HG02981 (cell line): ENCODE measurements at regions not wholly inside any gene's neighbourhood (a gene's known extent, or its start where the extent isn't known, plus 50 kb on each side); places are given as distances from the start of the nearest gene placed in this dataset.
"Not testable (repeated sequence)": the region's sequence is repeated elsewhere in the genome, so short reads cannot be mapped to it uniquely, and the experiment has no call there.

Experiments used
- ATAC-seq: cut with Tn5 transposase; IDR thresholded peaks from one replicate; pipeline ENCODE4 v1.9.1; 2021; ENCODE audit warnings: mild to moderate bottlenecking, moderate library complexity; ENCODE audit not compliant: unreplicated experiment

GRCh38 chr4:133379681-133380438, 230.8 kb downstream of the PCDH10 start:
- no peak for ATAC-seq

DNA sequence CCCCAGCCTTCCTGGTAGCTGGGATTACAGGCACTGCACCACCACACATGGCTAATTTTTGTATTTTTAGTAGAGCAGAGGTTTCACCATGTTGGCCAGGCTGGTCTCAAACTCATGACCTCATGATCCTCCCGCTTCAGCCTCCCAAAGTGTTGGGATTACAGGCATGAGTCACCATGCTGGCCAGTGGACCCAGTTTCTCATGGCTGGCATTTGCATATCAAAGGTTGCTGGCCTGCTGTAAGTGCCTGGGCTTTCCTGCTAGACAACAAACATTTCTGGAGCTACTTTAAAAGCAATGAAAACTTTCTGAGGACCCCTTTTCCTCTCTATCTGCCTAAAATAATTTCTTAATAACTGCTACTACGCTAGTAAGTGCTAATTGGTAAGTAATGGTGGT, 228.2 kb downstream of the PCDH10 start:
- no peak for ATAC-seq

DNA sequence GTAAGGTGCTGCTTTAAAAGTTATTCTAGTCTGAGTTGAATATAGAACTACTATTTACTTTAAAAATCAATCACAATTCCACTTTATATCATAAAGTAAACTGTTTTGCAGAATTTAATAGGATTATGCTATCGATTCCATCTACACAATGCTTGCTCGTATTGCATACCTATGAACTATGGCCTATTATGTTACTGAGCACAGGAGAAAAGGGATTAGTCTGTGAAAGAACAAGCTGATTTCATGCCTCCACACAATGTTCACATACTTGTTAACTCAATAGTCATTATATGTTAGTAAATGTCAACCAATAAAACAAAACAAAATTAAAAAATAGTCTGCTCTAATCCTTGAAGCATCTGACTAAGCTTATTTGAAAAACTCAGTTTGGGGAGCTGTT, 223.6 kb downstream of the PCDH10 start:
- no peak for ATAC-seq

GRCh38 chr4:133355633-133356032, 206.5 kb downstream of the PCDH10 start:
- no peak for ATAC-seq

DNA sequence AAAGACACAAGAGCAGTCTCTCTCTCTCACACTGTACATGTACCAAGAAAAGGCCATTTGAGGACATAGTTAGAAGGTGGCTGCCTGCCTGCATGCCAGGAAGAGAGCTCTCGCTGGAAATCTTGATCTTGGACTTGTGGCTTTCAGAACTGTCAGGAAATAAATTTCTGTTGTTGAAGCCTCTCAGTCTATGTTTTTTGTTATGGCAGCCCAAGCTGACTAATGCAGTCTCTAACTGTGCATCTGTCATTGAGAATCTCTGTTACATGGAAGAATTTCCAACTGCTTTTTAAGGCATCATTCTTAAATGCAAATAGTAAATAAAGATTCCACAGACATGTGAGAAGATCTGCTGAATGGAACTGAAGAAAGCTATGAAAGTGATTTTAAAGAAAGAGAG, 198.3 kb downstream of the PCDH10 start:
- no peak for ATAC-seq

DNA sequence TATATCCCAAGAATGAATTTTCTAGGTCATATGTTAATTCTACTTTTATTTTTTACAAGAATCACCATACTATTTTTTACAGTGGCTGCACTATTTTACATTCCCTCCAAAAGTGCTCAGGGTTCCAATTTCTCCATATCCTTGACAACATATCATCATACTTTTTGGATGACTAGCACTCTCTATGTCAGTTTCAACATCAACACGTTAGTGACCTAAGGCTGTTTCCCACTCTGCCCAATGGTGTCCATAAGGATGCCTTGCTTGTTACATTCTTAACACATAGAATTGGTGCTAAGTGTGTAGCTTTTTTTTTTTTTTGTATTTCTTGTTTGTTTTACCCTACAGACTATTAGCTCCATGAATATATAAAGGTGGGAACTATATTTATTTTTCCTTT, 175.4 kb downstream of the PCDH10 start:
- no peak for ATAC-seq

DNA sequence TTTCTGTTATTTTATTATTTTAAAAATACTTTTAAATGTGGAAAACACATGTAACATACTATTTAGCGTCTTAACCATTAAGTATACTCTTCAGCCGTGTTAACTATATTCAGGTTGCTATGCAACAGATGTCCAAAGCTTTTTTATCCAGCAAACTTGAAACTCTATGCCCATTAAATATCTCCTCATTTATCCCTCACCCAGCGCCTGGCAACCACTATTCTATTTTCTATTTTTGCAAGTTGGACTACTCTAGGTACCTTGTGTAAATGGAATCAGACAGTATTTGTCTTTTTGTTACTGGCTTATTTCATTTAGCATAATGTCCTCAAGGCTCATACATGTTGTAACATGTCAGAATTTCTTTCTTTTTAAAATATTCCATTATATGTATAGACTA, 174.6 kb downstream of the PCDH10 start:
- no peak for ATAC-seq

- ATAC-seq, result peak; percentile 95
Measured at GRCh38 chr4:133320576-133321170, 171.6 kb downstream of the PCDH10 start.

DNA sequence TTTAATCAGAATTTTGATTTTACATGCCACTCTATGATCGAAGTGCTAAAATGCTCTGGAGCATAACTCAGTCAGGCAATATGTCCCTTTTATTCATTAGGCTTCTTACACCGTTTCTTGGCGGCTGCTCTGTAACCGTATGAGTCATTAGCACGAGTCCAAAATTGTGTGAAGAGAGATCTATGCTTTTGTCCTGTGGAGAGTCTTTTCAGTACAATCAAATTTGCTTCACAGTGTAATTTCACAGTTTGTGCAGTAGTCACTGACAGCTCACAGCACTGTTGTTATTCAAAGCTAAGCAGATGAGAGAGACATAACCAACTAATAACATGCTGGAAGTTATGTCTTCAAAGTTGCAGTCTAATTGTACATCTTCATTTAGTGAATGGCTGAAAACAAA, 167.8 kb downstream of the PCDH10 start:
- ATAC-seq, result no peak

DNA sequence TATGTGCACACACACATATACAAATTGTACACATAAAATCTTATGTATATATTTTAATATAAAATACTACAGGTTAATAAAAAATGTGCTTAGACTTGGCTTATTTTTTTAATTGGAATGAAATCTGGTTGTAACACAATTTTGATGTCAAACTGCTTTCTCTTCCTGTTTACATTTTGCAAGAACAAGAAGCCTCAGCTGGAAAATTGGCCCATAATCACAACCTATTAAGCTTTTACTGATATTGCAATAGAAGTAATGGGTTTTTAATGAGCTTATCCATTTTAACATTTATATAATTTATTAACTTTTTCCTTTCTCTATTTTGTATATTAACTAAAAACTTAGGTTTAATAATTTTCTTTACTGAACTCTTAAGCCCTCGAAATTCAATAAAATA, 165.9 kb downstream of the PCDH10 start:
- no peak for ATAC-seq

DNA sequence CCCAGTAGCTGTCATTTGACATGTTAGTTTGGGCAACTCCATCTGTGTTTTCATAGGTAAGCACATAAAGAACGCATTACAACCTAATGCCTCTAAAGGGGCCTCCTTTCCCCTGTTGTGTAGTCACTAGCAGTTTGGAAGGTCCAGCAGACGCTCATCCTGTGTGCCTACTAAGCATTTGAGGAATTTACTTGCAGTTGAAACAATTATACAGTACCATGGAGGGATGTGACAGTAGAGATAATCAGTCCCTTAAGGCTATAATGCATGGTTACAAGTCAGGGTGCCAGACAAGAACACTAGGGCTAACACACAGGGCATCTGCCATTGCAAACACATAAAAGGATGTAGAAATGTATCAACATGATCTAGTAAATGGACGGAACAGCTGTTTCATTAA, 138.3 kb downstream of the PCDH10 start:
- ATAC-seq, result no peak

DNA sequence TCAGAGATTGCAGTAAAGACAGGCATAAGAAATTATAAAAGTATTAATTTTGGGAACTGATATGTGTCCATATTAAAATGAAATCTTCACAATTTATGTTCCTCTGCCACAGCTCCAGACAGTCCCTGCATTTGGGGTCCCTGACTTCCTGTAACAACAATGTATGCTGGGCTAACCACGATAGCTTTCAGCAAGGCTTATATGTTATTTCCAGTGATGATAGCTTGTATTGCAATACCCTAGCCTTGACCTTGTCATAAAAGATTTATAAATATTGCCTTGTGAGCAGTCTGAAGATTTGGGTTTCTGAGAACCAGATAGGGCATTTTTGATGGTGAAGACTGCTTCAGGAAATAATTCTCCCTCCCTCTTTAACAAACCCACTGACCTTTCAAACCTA, 129.5 kb downstream of the PCDH10 start:
- no peak for ATAC-seq

DNA sequence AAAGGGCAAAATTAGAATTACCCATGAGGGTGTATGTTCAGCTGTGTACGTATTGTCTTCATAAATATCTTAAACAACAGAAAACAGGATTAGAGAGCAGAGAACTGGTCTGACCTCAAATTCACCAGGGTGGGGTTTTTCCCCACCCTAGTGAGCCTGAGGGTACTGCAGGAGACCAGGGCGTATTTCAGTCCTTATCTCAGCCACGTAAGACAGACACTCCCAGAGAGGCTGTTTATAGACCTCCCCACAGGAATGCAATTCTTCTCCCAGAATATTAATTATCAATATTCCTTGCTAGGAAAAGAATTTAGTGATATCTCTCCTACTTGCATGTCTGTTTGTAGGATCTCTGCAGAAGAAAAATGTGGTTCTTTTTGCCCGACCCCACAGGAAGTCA, 128.8 kb downstream of the PCDH10 start:
- not testable (repeated sequence) for ATAC-seq

DNA sequence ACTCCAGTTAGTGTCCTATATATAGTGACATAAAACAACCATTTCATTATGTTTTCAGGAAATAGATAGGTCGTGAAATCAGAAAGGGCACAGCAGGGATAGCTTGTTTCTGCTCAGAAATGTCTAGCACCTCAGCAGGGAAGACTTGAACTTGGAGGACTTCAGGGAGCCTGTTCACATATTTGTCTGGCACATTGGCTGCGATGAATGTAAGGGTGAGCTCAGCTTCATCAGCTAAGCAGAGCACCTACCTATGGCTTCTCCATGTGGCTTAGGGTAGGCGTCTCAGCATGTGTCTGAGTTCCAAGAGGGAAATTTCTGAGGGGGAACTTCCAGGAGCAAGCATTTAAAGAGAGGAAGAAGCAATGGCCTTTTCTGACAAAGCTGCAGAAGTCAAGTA, 126.2 kb downstream of the PCDH10 start:
- ATAC-seq, result no peak

DNA sequence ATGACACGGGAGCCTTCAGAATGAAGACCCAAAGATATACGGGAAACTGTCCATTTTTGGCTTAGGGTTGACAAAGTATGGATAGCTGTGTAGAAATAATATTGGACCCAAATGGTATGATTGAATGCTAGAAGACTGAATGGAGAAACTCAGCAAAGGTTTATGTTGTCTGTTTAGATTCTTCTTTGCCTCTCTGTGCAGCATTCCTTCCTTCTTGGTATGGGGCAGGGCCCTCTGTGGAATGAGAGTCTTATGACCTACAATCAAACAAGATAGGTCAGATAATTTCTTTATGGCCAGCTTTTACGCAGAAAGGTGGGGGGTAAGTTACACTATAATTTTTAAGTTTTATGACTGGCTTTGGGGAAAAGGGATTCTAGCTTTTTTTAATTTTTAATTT, 124.3 kb downstream of the PCDH10 start:
- no peak for ATAC-seq

GRCh38 chr4:133270021-133270570, 121.0 kb downstream of the PCDH10 start:
- peak; percentile 64 for ATAC-seq

- ATAC-seq, result no peak
Measured at GRCh38 chr4:133268205-133268604, 119.1 kb downstream of the PCDH10 start.

GRCh38 chr4:133267506-133267905, 118.4 kb downstream of the PCDH10 start:
- not testable (repeated sequence) for ATAC-seq

GRCh38 chr4:133266966-133267365, 117.9 kb downstream of the PCDH10 start:
- ATAC-seq, result not testable (repeated sequence)

DNA sequence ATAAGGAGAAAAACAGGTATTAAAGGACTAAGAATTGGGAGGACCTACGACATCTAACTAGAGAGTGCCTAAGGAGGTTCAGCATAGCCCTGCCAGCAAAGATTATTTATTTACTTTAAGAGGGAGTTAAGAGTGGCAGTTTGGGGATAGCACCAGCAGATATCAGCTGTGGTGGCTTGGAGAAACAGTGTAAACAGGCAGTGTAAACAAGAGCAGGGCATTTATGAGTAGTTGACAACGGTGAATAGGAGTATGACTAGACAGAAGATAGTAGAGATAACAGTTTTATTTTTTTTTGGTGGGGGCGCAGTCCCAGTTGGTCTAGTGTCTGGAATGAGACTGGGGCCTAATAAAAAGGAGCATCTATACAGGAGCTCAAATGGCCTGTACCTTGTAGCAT, 115.2 kb downstream of the PCDH10 start:
- ATAC-seq, result not testable (repeated sequence)

GRCh38 chr4:133263104-133263503, 114.0 kb downstream of the PCDH10 start:
- no peak for ATAC-seq

DNA sequence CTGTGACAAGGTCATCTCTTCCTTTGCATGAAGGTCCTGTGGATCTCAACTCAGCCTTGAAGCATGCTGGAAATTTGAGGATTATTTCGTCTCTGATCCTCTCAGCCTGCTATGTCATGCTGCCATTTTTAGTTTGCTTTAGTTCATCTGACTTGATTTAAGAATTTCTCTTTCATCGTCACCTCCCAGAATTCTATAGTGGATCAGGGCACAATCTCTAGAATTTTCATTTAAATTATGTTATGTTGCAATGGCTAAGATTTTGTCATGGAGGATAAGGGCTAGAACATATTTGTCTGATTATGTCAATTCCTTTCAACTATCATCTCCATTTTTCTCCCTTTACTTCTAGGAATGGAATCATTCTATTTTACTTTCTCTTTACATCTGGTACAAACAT, 98.8 kb downstream of the PCDH10 start:
- no peak for ATAC-seq
